ENCODE measurements at regions not wholly inside any gene's neighbourhood (a gene's known extent, or its start where the extent isn't known, plus 50 kb on each side); places are given as distances from the start of the nearest gene placed in this dataset.

- DNase-seq = no peak
These were observed 342.8 kb upstream of the MTNR1B start for GRCh38 chr11:92626624-92627023.

- no peak for DNase-seq
These were observed 341.7 kb upstream of the MTNR1B start for GRCh38 chr11:92627615-92628256.

DNA sequence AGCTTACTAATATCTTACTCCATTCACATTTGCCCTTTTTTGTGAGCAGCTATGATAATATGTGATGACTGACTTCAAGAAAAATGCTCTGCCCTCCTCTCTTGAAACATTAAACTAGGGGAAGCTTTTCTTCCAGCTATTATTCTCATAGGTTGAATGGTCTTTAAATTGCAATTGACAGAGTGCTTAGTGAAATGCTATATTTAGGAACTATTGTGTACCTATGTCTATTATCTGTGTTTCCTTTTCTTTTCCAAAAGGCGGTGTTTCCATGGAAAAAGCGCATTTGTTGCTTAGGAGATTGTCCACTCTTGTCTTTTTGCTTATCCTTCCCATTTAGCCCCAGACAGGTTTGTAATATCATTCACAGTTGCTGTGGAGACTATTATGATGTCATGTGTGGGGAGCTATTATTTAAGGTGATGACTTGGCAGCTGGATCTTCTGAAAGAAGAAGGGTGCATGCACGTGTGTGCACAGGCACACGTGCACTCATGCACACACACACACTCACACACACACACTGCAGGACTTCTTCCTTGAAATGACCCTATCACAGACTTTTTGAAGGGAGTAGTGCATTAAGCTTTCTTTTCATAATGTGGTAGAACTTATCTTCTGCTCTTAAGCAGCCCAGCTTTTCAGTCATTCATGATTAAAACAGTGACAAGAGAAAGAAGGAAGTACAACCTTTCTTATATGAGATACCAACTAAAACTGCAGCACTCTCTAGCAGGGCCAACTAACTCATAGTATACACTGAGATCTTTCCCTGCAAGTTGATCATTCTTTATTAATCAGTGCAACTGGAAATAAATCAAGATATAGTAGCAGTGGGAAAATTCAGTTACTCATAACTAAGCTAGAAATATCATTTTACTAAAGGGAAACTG is 340.8 kb upstream of the MTNR1B start:
- DNase-seq = no peak

DNA sequence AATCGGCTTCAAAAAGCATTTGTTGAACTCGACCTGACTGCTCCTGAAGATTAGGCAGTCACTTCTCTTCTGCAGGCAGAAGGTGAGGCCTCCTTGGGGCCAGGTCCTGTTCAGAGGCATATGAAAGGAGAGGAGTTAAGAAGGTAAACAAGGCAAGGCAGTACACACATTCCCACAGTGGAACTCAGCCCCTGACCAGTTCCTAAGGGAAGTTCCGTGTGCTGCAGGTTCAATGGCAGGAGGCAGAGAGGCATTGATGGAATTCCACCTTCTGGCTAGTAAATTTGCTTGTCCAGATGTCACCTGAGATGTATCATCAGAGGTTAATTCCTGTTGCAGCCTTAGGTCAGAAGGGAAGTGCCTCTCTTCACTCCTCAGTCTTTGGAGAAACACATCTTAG is 337.0 kb upstream of the MTNR1B start:
- no peak for DNase-seq

GRCh38 chr11:92633820-92634219 is 335.6 kb upstream of the MTNR1B start:
- DNase-seq = no peak

GRCh38 chr11:92636543-92637188 is 332.8 kb upstream of the MTNR1B start:
- DNase-seq = no peak

DNA sequence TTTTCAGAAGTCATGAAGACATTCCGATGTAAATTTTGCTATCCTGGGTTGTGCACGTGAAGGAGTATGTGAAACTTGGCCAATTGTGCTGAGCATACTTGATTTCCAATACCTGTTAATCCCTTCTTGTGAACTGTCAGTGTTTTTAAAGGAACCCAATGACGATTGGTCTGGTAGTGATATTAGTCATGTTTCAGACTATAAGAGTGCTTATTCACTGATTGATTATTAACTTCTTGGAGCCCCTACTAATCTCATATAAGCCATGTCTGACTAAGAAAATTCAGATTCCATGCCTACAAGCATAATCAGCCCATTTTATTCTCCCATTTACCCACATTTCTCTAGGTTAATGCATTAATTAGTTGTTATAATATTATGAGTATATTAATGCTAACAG is 330.8 kb upstream of the MTNR1B start:
- DNase-seq = no peak

DNA sequence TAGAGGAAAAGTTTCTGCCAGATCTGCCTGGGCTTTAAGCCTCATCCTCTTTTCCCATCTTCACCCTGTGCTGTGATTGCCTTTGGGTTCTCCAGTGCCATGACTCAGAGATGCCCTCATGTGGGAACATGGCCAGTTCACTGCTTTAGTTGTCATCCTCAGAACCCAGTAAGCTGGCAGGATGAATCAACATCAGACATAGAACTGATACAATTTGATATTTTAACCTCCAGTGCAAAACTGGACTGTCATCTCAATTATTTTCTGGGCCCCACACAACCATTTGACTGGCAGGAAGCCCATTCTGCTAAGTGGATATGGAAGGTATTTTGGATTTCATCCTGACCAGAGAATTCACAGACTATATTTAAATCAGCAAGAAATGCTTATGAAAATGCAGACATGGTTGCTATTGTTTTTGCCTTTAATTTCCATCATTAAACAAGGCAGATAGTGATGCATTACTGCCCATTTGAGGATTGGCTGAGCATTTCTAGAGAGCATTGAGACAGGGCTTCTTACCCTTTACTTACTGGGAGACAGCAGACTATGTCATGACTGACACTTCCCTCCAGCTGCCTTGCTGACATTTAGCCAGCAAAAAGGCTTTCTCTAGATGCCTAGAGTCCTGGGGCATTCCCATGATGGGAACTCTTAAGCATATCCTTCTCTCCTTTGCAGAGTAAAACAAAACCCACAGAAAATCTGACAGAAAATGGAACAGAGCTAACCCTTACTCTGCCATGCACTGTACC is 327.1 kb upstream of the MTNR1B start:
- DNase-seq = no peak

DNA sequence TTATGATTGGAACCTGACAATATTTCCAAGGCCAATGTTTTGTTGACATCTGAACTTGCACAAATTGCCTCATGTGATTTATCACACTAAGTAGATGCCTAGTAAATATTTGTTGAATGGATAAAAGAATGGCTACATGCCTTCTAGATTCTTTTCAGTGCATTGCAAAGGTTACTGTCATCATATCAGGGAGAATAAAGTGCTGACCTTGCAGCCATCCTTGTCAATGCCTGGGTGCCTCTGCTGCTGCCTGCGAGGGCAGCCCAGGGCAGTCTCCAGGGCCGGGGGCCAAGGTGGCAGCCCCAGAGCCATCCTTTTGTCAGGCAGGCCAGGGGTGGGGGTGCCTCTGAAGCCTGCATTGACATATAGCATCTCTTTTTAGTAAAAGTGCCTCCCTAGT is 325.6 kb upstream of the MTNR1B start:
- DNase-seq = no peak

DNA sequence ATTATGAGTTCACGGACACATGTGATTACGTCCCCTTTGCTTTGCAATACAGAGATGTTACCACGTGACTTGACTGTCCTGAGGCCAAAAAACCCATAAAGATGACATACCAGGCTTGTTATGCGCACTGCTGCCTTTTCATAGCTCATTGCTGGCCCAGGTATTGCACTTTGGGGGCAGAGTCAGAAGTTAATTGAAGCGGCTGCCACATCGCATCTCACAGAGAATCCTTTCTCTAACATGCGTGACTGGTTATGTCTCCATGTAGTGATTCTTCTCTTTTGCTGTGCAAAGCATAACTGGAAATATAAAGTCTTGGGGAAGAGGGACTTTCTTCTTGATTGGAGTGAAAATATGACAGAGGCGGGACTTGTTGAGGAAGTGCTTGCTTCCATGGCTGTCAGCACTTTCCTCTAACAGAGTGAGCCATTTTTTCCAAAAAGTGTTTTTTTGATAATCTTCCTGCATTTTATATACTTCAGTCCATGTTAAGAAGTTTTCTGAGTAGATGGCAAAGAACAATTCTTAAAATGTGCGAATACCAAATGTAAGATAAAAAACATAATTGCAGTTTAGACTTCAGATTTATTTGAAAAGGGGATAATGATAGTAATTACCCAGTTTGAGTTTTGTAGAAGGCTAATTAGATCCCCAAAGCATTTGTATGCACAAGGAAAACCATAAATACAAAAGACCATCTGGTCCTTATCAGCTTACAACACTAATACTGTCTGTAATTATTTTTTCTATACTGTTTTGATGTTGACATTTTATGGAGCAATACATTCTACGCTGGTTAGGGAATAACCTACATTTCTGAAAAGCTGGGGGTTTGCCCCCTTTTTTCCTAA is 324.6 kb upstream of the MTNR1B start:
- no peak for DNase-seq

GRCh38 chr11:92651159-92651558 is 318.3 kb upstream of the MTNR1B start:
- DNase-seq = no peak

- no peak for DNase-seq
These were observed 316.0 kb upstream of the MTNR1B start for GRCh38 chr11:92653454-92653853.

GRCh38 chr11:92656783-92657182 is 312.7 kb upstream of the MTNR1B start:
- no peak for DNase-seq

- DNase-seq = no peak
These were observed 312.2 kb upstream of the MTNR1B start for GRCh38 chr11:92657226-92657625.

DNA sequence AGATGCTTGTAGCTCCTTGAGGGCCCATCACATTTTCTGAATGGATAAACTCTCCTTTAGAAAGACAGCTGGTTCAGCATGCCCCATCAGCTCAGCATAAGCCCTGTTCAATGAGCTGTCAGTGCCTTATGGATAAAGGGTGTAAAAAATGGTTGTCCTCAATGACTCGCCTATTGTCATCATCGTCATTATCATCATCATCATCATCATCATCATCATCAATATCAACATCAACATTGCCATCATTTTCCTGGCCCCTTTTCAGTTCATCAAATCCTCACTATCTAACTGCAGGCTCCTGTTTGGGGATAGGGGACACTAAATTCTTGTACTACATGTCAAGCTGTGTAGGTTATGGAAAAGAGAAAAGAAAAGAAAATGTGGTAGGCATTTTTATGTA is 310.7 kb upstream of the MTNR1B start:
- no peak for DNase-seq

- no peak for DNase-seq
These were observed 309.7 kb upstream of the MTNR1B start for GRCh38 chr11:92659793-92660192.

- DNase-seq = no peak
These were observed 306.7 kb upstream of the MTNR1B start for GRCh38 chr11:92662601-92663360.

DNA sequence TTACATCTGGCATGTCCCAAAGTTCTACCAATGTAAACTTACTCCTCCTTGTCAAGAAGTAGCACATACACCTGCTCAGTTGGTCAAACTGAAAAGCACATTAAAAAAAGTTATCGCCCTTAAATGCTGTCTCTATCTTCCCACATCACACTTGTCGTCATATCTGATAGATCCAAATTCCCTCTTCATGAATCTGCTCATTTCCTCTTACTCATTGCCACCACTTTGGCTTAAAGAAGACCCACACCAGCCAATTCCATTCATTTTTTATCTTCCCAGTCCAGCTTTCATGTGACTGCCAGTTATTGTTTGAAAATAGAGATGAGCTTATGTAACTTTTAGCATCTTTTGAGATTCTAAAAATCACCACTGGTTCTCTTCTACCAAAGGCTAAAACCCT is 305.9 kb upstream of the MTNR1B start:
- DNase-seq = no peak

- no peak for DNase-seq
These were observed 301.8 kb upstream of the MTNR1B start for GRCh38 chr11:92667486-92668152.

- DNase-seq = no peak
These were observed 299.1 kb upstream of the MTNR1B start for GRCh38 chr11:92670308-92670890.

Measured in left hindlimb (tissue), 1 donor.